ENCODE measurements at regions not wholly inside any gene's neighbourhood (a gene's known extent, or its start where the extent isn't known, plus 50 kb on each side); places are given as distances from the start of the nearest gene placed in this dataset.
"Not testable (repeated sequence)": the region's sequence is repeated elsewhere in the genome, so short reads cannot be mapped to it uniquely, and the experiment has no call there.

DNA sequence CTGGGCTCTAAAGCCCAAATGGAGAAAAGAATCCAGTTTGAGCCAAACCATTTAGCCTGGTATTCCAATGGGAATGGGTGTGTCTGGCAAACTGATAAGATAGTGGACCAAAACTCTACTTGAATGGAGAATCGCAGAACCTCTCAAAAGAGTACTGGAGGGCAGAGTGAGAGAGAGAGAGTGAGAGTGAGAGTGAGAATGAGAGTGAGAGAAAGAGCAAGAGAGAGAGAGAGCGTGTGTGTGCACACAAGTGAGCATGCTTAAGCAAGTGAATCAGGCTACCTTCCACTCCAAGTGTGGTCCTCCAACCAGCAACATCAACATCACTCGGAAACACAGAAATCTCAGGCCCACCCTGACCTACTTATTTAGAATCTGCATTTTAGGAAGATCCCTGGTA, 58.8 kb downstream of the UQCRFS1 start:
- DNase-seq = no peak

DNA sequence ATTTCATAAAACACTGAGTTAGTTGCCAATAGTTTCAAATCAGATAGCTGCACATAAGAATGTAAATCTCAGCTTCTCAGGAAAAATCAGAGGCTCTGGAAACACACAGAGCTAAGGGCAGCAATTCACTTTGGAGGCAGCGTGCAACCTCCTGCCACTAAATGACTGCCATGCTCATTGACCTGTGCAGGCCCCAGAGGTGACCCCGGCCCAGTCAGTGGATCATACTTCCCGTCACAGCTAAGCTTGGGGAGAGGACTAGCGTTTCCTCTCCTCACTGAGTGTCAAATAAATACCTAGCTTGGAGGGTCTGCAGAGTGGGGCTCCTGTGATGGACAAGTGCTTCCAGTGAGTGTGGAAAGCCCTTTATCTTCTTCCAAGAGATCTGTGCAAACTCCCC, 67.2 kb downstream of the UQCRFS1 start:
- no peak for DNase-seq

GRCh38 chr19:29143183-29143582, 69.8 kb downstream of the UQCRFS1 start:
- DNase-seq = no peak

DNA sequence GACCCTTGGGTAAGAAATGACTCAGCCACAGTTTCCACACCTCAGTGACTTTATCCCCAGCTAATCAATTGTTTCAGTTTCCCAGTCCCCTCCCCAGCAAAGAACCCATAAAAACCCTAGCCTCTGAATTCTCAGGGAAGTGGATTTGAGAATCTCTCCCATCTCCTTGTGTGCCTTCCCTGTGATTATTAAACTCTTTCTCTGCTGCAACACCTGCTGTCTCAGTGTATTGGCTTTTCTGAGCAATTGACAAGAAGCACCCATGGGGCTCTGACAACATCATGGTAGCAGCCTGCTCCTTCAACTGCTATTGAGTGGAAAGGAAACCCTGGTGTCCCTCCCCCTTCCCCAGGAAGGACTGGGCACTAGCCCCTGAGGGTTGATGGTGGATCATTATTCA, 73.7 kb downstream of the UQCRFS1 start:
- DNase-seq = no peak

DNA sequence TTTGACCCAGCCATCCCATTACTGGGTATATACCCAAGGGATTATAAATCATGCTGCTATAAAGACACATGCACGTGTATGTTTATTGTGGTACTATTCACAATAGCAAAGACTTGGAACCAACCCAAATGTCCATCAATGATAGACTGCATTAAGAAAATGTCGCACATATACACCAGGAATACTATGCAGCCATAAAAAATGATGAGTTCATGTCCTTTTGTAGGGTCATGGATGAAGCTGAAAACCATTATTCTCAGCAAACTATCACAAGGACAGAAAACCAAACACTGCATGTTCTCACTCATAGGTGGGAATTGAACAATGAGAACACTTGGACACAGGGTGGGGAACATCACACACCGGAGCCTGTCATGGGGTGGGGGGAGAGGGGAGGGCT, 74.7 kb downstream of the UQCRFS1 start:
- not testable (repeated sequence) for DNase-seq

DNA sequence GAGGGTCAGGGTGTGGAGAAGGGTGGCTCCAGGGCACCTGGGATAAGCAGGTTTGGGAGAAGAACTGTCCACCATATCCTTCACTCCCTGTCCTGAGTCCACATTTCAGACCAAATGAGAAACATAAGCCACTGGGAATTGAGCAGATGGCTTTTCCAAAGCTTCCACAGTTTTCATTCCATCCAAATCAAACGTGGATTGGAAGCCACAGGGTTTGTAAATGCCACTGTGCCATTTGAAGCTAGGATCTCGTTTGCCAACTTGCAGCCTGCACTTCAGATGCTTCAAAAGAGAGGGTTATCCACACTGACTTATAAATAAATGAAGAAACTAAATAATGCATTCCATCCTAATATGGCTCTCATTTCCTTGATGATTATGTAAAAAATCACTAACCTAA, 81.5 kb downstream of the UQCRFS1 start:
- no peak for DNase-seq

DNA sequence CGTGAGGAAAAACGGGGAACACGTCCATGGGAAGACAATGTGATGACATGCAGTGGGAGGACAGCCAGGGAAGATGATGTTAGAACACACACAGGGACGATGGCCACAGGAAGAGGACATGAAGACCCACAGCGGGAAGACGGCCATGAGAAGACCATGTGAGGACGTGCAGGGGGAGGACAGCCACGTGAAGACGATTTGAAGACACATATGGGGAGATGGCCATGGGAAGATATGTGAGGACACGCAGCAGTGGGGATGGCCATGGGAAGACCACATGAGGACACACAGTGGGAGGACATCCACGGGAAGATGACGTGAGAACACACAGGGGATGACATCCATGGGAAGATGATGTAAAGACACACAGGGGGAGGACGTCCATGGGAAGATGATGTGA, 83.8 kb downstream of the UQCRFS1 start:
- no peak for DNase-seq

DNA sequence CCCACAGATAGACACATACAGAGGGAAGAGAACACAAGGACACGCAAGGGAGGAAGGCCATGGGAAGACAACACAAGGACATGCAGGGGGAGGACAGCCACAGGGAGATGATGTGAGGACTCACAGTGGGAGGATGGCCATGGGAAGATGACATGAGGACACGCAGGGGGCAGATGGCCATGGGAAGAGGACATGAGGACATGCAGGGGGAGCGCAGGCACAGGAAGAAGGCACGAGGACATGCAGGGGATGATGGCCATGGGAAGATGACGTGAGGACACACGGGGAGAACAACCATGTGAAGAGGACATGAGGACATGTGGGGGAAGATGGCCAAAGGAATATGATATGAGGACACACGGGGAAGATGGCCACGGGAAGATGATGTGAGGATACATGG, 84.7 kb downstream of the UQCRFS1 start:
- DNase-seq = no peak

- no peak for DNase-seq
Measured at GRCh38 chr19:29122185-29122584, 90.8 kb downstream of the UQCRFS1 start.

- DNase-seq = no peak
Measured at GRCh38 chr19:29121684-29122083, 91.3 kb downstream of the UQCRFS1 start.

DNA sequence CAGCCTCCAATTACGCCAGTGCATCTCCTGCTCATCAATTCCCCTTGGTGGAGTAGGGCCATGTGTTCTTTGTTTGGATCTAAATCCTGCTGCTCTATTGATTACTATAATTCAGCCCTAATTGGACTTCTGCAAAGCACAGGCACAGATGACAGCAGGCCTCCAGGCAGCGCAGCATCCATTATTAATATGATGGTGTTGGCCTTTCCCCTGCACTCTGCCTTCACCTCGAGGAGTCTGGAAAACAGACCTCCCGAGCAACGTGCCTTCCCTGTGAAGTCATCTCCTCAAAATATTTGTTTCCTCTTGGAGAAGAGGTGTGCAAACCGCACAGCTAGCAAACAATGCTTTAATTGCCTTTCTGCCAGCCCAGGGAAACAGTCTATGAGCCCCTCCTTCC, 92.5 kb downstream of the UQCRFS1 start:
- no peak for DNase-seq

GRCh38 chr19:29119590-29119989, 93.4 kb downstream of the UQCRFS1 start:
- no peak for DNase-seq

DNA sequence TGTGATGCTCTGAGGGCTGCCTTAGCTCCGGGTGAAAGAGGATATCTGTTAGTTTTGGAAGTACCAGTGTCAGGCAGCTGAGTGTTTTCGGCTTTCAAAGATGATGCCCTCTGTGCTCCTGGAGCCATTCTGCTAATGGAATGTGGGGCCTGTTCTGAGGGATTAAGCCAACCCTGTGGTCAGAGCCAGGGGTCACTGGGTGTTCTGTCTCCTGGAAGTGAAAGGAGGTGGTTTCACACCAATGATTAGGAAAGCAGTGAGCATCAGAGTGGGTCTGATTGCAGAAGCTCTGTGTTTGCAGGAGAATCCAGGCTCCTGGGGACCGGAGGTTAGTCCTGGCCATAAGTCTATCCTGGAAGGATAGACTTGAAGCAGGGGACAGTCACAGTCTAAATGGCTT, 94.6 kb downstream of the UQCRFS1 start:
- DNase-seq = no peak

DNA sequence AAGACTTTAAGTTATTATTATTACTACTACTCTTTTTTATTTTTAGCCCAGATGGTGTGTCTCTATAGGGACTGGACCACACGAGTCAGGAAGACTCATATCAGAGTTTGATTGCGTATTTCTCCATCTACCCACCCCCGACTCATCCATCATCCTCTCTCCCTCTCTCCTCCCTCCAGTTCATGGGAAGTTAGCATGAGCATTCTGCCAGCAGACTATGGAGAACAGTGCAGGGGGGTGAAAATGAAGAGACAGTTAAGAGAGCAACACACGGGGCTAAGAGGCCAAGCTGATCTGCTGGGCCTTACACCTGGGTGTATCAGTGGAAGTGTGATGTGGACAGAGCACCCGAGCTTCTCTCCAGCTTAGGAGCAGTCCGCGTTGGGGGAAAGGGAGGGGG, 95.0 kb downstream of the UQCRFS1 start:
- no peak for DNase-seq

GRCh38 chr19:29115181-29115580, 97.8 kb downstream of the UQCRFS1 start:
- no peak for DNase-seq

DNA sequence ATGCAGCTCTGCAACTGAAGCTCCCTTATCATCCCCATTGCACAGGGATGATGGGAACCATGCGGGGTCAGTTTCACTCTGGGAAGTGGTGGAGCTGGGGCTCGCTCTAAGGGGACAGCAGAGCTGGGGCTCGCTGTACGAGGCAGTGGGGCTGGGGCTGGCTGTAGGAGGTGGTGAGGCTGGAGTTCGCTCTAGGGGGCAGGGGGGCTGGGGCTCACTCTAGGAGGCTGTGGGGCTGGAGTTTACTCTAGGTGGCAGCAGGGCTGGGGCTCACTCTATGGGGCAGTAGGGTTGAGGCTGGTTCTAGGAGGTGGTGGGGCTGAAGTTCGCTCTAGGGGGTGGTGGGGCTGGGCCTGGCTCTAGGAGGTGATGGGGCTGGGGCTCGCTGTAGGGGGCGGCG, 99.1 kb downstream of the UQCRFS1 start:
- no peak for DNase-seq

- no peak for DNase-seq
Measured at GRCh38 chr19:29111576-29111975, 101.4 kb downstream of the UQCRFS1 start.

GRCh38 chr19:29107831-29108230, 105.1 kb downstream of the UQCRFS1 start:
- DNase-seq = no peak

- no peak for DNase-seq
Measured at GRCh38 chr19:29106346-29106885, 106.5 kb downstream of the UQCRFS1 start.

DNA sequence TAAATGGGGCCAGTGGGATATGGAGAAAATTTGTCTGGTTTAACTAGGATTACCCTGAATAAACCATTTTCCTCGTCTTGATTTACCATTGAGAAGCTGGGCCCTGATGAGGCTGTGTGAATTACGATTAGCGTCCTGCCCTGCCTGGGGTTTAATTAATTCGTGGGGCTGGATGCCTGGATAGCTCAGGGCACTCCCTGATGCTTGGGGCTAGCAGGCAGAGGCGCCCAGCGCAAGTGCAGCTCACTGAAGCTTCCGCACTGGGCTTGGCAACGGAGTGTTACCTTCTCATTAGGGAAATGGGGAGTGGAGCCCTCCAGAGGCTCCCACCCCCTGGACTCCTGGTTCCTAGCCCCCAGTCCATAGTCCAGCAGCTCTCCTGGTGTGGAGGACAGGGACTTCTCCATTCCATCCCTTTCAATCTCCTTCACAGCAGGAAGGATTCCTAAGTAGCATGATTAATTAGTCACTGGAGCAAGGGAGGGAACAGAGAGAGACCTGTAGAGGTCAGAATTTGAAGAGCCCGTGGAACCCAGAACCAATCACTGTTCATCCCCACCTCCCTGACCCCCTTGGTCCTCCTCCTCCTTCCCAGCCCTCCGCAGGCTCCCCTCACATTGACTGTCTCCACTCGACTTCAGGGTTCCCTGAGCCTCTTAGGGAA, 107.2 kb downstream of the UQCRFS1 start:
- no peak for DNase-seq

DNA sequence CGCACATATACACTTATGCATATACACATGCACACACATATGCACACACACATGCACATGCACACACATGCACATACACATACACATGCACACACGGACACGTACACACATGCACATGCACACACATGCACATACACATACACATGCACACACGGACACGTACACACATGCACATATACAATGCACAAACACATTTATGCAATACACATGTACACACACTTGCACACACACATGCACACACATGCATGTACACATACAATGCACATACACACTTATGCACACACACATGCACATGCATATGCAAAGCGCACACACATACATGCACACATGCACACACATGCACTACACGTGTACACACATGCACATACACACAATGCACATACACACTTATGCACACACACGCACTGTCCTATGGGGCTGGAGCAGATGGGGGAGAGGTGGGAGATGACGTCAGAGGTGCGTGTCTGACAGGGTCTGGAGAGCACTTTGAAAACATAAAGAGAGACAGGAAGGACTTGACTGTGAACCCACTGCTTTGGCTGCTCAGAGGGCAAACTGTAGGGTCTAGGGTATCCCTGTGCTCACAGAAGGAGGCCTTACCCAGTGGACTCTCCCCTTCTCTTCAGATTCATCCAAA, 108.2 kb downstream of the UQCRFS1 start:
- no peak for DNase-seq

DNA sequence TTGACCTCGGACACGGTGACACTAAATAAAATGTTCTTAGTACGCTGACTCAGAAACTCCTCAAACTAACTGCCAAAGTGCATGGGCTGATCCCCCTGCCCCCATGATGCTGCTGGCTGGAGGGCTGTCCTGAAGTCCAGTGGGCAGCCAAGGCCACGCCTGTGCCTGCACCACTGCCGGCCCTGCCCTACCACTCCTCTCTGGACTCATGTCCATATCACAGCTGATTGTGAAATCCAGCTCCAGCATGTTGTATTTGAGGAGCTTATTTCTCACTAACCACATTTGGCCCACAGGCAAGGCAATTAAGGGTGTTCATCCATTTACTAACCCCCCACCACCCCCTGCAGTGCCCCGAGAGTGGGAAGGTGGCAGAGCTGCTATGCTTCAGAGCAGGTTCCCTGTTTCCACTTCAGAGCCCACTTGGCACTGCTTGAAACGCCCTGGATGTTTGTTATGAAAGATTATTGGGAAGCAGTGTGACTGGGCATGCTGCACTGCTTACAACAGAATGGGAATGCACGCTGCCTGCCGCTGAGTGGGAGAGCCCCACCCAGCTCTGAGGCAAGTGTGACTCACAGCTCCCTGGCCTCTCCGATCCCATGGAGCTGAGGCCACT, 114.0 kb downstream of the UQCRFS1 start:
- no peak for DNase-seq

DNA sequence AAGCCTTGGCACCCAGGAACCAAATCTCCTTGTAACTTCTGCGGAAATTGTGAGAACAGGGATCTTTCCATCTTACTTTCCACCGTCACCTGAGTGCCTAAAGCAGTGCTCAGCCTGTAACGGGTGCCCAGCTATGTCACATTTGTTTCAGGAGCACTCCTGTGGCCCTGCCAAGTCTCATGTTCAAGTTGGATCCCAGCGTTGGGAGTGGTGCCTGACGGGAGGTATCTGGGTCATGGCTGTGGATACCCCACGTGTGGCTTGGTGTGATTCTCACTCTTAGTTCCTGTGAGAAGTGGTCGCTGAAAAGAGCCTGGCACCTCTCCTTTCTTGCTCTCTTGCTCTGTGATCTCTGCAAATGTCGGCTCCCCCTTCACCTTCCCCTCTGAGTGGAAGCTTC, 114.9 kb downstream of the UQCRFS1 start:
- no peak for DNase-seq

- no peak for DNase-seq
Measured at GRCh38 chr19:29096896-29097295, 116.1 kb downstream of the UQCRFS1 start.

DNA sequence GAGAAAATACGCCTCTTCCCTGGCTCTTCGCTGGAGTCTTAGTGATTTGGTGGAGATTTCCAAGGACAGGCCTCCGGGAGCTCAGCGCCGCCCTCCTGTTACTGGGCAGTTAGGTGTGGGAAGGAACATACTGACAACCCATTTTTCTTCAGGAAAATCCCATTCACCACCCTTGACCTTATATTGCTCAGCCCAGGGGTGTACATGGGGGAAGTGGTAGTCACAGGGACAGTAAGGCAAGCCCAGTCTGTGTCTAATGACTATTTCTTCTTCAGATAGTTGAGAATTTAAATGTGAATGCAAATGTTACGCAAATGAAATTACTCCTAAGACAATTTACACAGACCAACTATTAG, 119.4 kb downstream of the UQCRFS1 start:
- no peak for DNase-seq
